Heart left ventricle (tissue), 13 donors: ENCODE measurements at regions not wholly inside any gene's neighbourhood (a gene's known extent, or its start where the extent isn't known, plus 50 kb on each side); places are given as distances from the start of the nearest gene placed in this dataset.

Experiments used
- POLR2A ChIP-seq, 2 donors: fragments of 450-650 bp; IDR thresholded peaks; one replicate each; pipeline ENCODE4 v1.6.1; 2017; ENCODE audit warnings: antibody characterized with exemption in 2 of 2, mild to moderate bottlenecking in 2 of 2, moderate library complexity in 2 of 2
- TF ChIP-seq, protein P1 (sequence below), 12 donors: fragments of 200-600 bp; sonication (generic) in 4 of 12; IDR thresholded peaks; one replicate each; pipeline versions ENCODE4 v1.5.0 to v1.8.0; 2018 to 2022; ENCODE audit warnings: antibody characterized with exemption in 12 of 12, mild to moderate bottlenecking in 5 of 12
- donor health status: ischemic (EF 13 %, LVEDD 7.1; RV severe dilation, severe dysfunction).
- donor health status: DM: no; HTN: yes; CAD: no.
- donor health status: DM: no; HTN: no; CAD: no.
- donor health status: ischemic (EF 25% LVEDD 6.9; RV normal size, moderate dysfunction).
- donor health status: ischemic (EF 25% LVEDD 5.7; RV mildly dilated, moderate dysfunction).
- donor health status: ischemic (EF 35%, LVEDD 5.7; RV mildly dilated, moderate dysfunction).
- donor health status: nonischemic (EF 11% LVEDD 7.7; RV severe dilation, severe dysfunction).
- donor health status: DM: yes; HTN: yes; CAD: no.
- donor health status: PGD.
- donor health status: ischemic (EF 29% LVEDD 5.4; RV normal size, mild dysfunction).
- donor health status: nonischemic (EF 23%, LVEDD 6.1; RV moderate dilation, normal function).

- TF ChIP-seq POLR2A (IDR thresholded peaks at IDR 0.05), result no peak
- TF ChIP-seq, protein P1, sequence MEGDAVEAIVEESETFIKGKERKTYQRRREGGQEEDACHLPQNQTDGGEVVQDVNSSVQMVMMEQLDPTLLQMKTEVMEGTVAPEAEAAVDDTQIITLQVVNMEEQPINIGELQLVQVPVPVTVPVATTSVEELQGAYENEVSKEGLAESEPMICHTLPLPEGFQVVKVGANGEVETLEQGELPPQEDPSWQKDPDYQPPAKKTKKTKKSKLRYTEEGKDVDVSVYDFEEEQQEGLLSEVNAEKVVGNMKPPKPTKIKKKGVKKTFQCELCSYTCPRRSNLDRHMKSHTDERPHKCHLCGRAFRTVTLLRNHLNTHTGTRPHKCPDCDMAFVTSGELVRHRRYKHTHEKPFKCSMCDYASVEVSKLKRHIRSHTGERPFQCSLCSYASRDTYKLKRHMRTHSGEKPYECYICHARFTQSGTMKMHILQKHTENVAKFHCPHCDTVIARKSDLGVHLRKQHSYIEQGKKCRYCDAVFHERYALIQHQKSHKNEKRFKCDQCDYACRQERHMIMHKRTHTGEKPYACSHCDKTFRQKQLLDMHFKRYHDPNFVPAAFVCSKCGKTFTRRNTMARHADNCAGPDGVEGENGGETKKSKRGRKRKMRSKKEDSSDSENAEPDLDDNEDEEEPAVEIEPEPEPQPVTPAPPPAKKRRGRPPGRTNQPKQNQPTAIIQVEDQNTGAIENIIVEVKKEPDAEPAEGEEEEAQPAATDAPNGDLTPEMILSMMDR (IDR thresholded peaks at IDR 0.05), result no peak
These were observed 187.7 kb downstream of the TRIM27 start for GRCh38 chr6:28736121-28736520.
